ENCODE measurements at regions not wholly inside any gene's neighbourhood (a gene's known extent, or its start where the extent isn't known, plus 50 kb on each side); places are given as distances from the start of the nearest gene placed in this dataset.

- TF ChIP-seq CTCF (IDR thresholded peaks at IDR 0.05), result no peak
- no peak for TF ChIP-seq ZFX (IDR thresholded peaks at IDR 0.05; ENCODE audit: borderline replicate concordance)
Observed at GRCh38 chr5:168182269-168182668, 109.2 kb upstream of the WWC1 start.
